ENCODE measurements at regions not wholly inside any gene's neighbourhood (a gene's known extent, or its start where the extent isn't known, plus 50 kb on each side); places are given as distances from the start of the nearest gene placed in this dataset.

- TF ChIP-seq, protein P1, sequence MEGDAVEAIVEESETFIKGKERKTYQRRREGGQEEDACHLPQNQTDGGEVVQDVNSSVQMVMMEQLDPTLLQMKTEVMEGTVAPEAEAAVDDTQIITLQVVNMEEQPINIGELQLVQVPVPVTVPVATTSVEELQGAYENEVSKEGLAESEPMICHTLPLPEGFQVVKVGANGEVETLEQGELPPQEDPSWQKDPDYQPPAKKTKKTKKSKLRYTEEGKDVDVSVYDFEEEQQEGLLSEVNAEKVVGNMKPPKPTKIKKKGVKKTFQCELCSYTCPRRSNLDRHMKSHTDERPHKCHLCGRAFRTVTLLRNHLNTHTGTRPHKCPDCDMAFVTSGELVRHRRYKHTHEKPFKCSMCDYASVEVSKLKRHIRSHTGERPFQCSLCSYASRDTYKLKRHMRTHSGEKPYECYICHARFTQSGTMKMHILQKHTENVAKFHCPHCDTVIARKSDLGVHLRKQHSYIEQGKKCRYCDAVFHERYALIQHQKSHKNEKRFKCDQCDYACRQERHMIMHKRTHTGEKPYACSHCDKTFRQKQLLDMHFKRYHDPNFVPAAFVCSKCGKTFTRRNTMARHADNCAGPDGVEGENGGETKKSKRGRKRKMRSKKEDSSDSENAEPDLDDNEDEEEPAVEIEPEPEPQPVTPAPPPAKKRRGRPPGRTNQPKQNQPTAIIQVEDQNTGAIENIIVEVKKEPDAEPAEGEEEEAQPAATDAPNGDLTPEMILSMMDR (IDR thresholded peaks at IDR 0.05): no peak
- TF ChIP-seq POLR2A (IDR thresholded peaks at IDR 0.05): no peak
- no peak for TF ChIP-seq POLR2AphosphoS5 (IDR thresholded peaks at IDR 0.05; ENCODE audit: insufficient read depth in 1 of 2, low read depth in 1 of 2)
Observed at GRCh38 chr6:74807674-74808073, 398.2 kb downstream of the COL12A1 start.

Measured in vagina (tissue), 2 donors.